Activated gamma-delta T cell treated with anti-CD3 and anti-CD28 coated beads, Interleukin-2, amount 50 U/mL, for 16 hours (primary cell): ENCODE measurements at regions not wholly inside any gene's neighbourhood (a gene's known extent, or its start where the extent isn't known, plus 50 kb on each side); places are given as distances from the start of the nearest gene placed in this dataset.

Experiments
- DNase-seq: peaks from one replicate; pipeline ENCODE4 v3.0.0-alpha.2; 2020; ENCODE audit warnings: low read depth

GRCh38 chr1:94616506-94616905 is 74.9 kb upstream of the F3 start:
- no peak for DNase-seq

GRCh38 chr1:94614996-94615395 is 73.4 kb upstream of the F3 start:
- DNase-seq = no peak

- DNase-seq = no peak
Observed at GRCh38 chr1:94614168-94614815, 72.7 kb upstream of the F3 start.

- DNase-seq = no peak
Observed at GRCh38 chr1:94612525-94613204, 71.1 kb upstream of the F3 start.

GRCh38 chr1:94611681-94612475 is 70.3 kb upstream of the F3 start:
- no peak for DNase-seq

- DNase-seq = no peak
Observed at GRCh38 chr1:94609619-94610018, 68.1 kb upstream of the F3 start.

- DNase-seq = no peak
Observed at GRCh38 chr1:94608852-94609530, 67.4 kb upstream of the F3 start.

- DNase-seq = no peak
Observed at GRCh38 chr1:94608142-94608851, 66.7 kb upstream of the F3 start.

GRCh38 chr1:94607398-94607797 is 65.8 kb upstream of the F3 start:
- DNase-seq = no peak

GRCh38 chr1:94606471-94606870 is 64.9 kb upstream of the F3 start:
- DNase-seq = no peak

GRCh38 chr1:94603663-94604062 is 62.1 kb upstream of the F3 start:
- DNase-seq = no peak

- no peak for DNase-seq
Observed at GRCh38 chr1:94602802-94603625, 61.5 kb upstream of the F3 start.

GRCh38 chr1:94602316-94602715 is 60.8 kb upstream of the F3 start:
- peak; percentile 1 for DNase-seq

GRCh38 chr1:94600556-94600955 is 59.0 kb upstream of the F3 start:
- DNase-seq = no peak

- DNase-seq = no peak
Observed at GRCh38 chr1:94599095-94599813, 57.7 kb upstream of the F3 start.

GRCh38 chr1:94597701-94598100 is 56.1 kb upstream of the F3 start:
- DNase-seq = no peak

- no peak for DNase-seq
Observed at GRCh38 chr1:94596260-94596659, 54.7 kb upstream of the F3 start.

- no peak for DNase-seq
Observed at GRCh38 chr1:94595658-94596057, 54.1 kb upstream of the F3 start.

GRCh38 chr1:94593611-94594010 is 52.1 kb upstream of the F3 start:
- DNase-seq = no peak

GRCh38 chr1:94592571-94592920 is 51.0 kb upstream of the F3 start:
- DNase-seq = no peak
